ENCODE measurements at regions not wholly inside any gene's neighbourhood (a gene's known extent, or its start where the extent isn't known, plus 50 kb on each side); places are given as distances from the start of the nearest gene placed in this dataset.

- FAIRE-seq (peak; percentile 8), DNase-seq (peak in 3 of 5 donors; percentile 48 to 87 (median 81))
- Histone ChIP-seq H3K27ac (ENCODE audit: low read depth in 2 of 2, low read length in 2 of 2) (peak overlapping the region in 1 of 2 donors; percentile 1), H3K4me1 (ENCODE audit: control insufficient read depth in 2 of 3, insufficient read depth in 2 of 3, low read depth in 1 of 3, low read length in 3 of 3) (peaks cover 0 to 3% (median 0%) of the 10 kb centered on the region in 3 donors), H3K9me3 (ENCODE audit: control insufficient read depth in 2 of 3, insufficient read depth in 1 of 3, low read length in 3 of 3) (no peaks in the 10 kb centered on the region), H3K36me3 (ENCODE audit: control insufficient read depth in 2 of 3, insufficient read depth in 3 of 3, low read length in 3 of 3) (no peaks in the 10 kb centered on the region), H3K27me3 (ENCODE audit: control insufficient read depth, insufficient read depth, low read length) (no peaks in the 10 kb centered on the region), H3K4me3 (ENCODE audit: low read length in 3 of 3) (no peak overlapping the region), H3K9ac (ENCODE audit: low read length in 3 of 3) (no peak overlapping the region)
- no peak for TF ChIP-seq CTCF (IDR thresholded peaks at IDR 0.05; ENCODE audit: borderline replicate concordance, extremely low read depth, insufficient read depth)
- intact Hi-C loops (cut with DNase I) = no loop called here
Observed at GRCh38 chr4:169861593-169861992, 103.8 kb upstream of the HPF1 start.

GRCh38 chr4:169859366-169860216, 101.8 kb upstream of the HPF1 start:
- no peak for TF ChIP-seq CTCF (IDR thresholded peaks at IDR 0.05; ENCODE audit: borderline replicate concordance, extremely low read depth, insufficient read depth)
- Histone ChIP-seq H3K9me3 (ENCODE audit: control insufficient read depth in 2 of 3, insufficient read depth in 1 of 3, low read length in 3 of 3) (no peaks in the 10 kb centered on the region), H3K4me1 (ENCODE audit: control insufficient read depth in 2 of 3, insufficient read depth in 2 of 3, low read depth in 1 of 3, low read length in 3 of 3) (peaks cover 0 to 3% (median 0%) of the 10 kb centered on the region in 3 donors), H3K4me3 (ENCODE audit: low read length in 3 of 3) (peak overlapping the region in 1 of 3 donors; percentile 35), H3K36me3 (ENCODE audit: control insufficient read depth in 2 of 3, insufficient read depth in 3 of 3, low read length in 3 of 3) (no peaks in the 10 kb centered on the region), H3K27ac (ENCODE audit: low read depth in 2 of 2, low read length in 2 of 2) (peak overlapping the region in 1 of 2 donors; percentile 26), H3K9ac (ENCODE audit: low read length in 3 of 3) (no peak overlapping the region), H3K27me3 (ENCODE audit: control insufficient read depth, insufficient read depth, low read length) (no peaks in the 10 kb centered on the region)
- FAIRE-seq (no peak), DNase-seq (peak in 1 of 5 donors; percentile 39)
- intact Hi-C loops (cut with DNase I) = no loop called here

GRCh38 chr4:169854090-169854489, 96.3 kb upstream of the HPF1 start:
- Histone ChIP-seq H3K27ac (ENCODE audit: low read depth in 2 of 2, low read length in 2 of 2) (no peak overlapping the region), H3K36me3 (ENCODE audit: control insufficient read depth in 2 of 3, insufficient read depth in 3 of 3, low read length in 3 of 3) (no peaks in the 10 kb centered on the region), H3K27me3 (ENCODE audit: control insufficient read depth, insufficient read depth, low read length) (no peaks in the 10 kb centered on the region), H3K4me3 (ENCODE audit: low read length in 3 of 3) (no peak overlapping the region), H3K4me1 (ENCODE audit: control insufficient read depth in 2 of 3, insufficient read depth in 2 of 3, low read depth in 1 of 3, low read length in 3 of 3) (no peaks in the 10 kb centered on the region), H3K9ac (ENCODE audit: low read length in 3 of 3) (no peak overlapping the region), H3K9me3 (ENCODE audit: control insufficient read depth in 2 of 3, insufficient read depth in 1 of 3, low read length in 3 of 3) (no peaks in the 10 kb centered on the region)
- no peak for TF ChIP-seq CTCF (IDR thresholded peaks at IDR 0.05; ENCODE audit: borderline replicate concordance, extremely low read depth, insufficient read depth)
- FAIRE-seq (no peak), DNase-seq (no peak)
- intact Hi-C loops (cut with DNase I) = no loop called here
